Neural progenitor cell (in vitro differentiated cells): ENCODE measurements at regions not wholly inside any gene's neighbourhood (a gene's known extent, or its start where the extent isn't known, plus 50 kb on each side); places are given as distances from the start of the nearest gene placed in this dataset.

Experiments used
- EZH2 ChIP-seq: fragments of 200-600 bp; sonication (generic); IDR thresholded peaks from 2 replicates; pipeline ENCODE4 v1.6.1; 2017; ENCODE audit warnings: antibody characterized with exemption, mild to moderate bottlenecking, moderate library complexity
- TF ChIP-seq, protein P1 (sequence below): fragments of 200-600 bp; sonication (generic); IDR thresholded peaks from 2 replicates; pipeline ENCODE4 v1.5.1; 2017; ENCODE audit warnings: antibody characterized with exemption, mild to moderate bottlenecking

DNA sequence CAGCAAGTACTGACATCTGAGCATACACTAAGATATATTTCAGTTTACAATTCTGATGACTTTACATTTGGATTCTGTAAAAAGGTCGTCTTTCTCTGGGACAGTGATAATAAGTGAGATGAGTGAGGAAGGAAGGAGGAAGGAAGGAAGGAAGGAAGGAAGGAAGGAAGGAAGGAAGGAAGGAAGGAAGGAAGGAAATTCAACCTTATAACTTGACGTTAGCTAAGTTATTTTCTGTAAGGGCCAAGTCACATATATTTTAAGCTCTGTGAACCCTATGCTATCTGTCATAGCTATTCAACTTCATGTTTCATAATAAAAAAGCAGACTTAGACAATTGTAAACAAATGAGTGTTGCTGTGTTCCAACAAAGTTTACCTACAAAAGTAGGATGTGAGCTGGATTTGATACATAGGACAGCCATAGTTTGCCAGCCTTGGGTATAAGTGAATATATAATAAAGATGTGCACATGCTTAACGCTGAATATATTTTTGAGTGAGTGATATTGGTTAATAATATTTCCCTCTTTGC lies 753.0 kb upstream of the NDST4 start:
- TF ChIP-seq, protein P1, sequence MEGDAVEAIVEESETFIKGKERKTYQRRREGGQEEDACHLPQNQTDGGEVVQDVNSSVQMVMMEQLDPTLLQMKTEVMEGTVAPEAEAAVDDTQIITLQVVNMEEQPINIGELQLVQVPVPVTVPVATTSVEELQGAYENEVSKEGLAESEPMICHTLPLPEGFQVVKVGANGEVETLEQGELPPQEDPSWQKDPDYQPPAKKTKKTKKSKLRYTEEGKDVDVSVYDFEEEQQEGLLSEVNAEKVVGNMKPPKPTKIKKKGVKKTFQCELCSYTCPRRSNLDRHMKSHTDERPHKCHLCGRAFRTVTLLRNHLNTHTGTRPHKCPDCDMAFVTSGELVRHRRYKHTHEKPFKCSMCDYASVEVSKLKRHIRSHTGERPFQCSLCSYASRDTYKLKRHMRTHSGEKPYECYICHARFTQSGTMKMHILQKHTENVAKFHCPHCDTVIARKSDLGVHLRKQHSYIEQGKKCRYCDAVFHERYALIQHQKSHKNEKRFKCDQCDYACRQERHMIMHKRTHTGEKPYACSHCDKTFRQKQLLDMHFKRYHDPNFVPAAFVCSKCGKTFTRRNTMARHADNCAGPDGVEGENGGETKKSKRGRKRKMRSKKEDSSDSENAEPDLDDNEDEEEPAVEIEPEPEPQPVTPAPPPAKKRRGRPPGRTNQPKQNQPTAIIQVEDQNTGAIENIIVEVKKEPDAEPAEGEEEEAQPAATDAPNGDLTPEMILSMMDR: no peak
- no peak for TF ChIP-seq EZH2
